ENCODE measurements at regions not wholly inside any gene's neighbourhood (a gene's known extent, or its start where the extent isn't known, plus 50 kb on each side); places are given as distances from the start of the nearest gene placed in this dataset.
"Not testable (repeated sequence)": the region's sequence is repeated elsewhere in the genome, so short reads cannot be mapped to it uniquely, and the experiment has no call there.

GRCh38 chr22:49457946-49458707 is 369.5 kb downstream of the BRD1 start:
- H3K4me3 ChIP-seq (ENCODE audit: low read length): no peak overlapping the region
- no peak for TF ChIP-seq CTCF (IDR thresholded peaks at IDR 0.05; ENCODE audit: insufficient read depth, low read depth, low read length, missing control alignments)
- no peak for DNase-seq (ENCODE audit: low read depth)

GRCh38 chr22:49457146-49457545 is 370.5 kb downstream of the BRD1 start:
- no peak for TF ChIP-seq CTCF (IDR thresholded peaks at IDR 0.05; ENCODE audit: insufficient read depth, low read depth, low read length, missing control alignments)
- H3K4me3 ChIP-seq (ENCODE audit: low read length): no peak overlapping the region
- DNase-seq (ENCODE audit: low read depth): no peak

- TF ChIP-seq CTCF (IDR thresholded peaks at IDR 0.05; ENCODE audit: insufficient read depth, low read depth, low read length, missing control alignments): no peak
- no peak overlapping the region for H3K4me3 ChIP-seq (ENCODE audit: low read length)
- no peak for DNase-seq (ENCODE audit: low read depth)
These were observed 372.1 kb downstream of the BRD1 start for GRCh38 chr22:49455595-49455994.

GRCh38 chr22:49454726-49455125 is 372.9 kb downstream of the BRD1 start:
- DNase-seq (ENCODE audit: low read depth): no peak
- TF ChIP-seq CTCF (IDR thresholded peaks at IDR 0.05; ENCODE audit: insufficient read depth, low read depth, low read length, missing control alignments): no peak
- H3K4me3 ChIP-seq (ENCODE audit: low read length): no peak overlapping the region

- TF ChIP-seq CTCF (IDR thresholded peaks at IDR 0.05; ENCODE audit: insufficient read depth, low read depth, low read length, missing control alignments): no peak
- DNase-seq (ENCODE audit: low read depth): no peak
- no peak overlapping the region for H3K4me3 ChIP-seq (ENCODE audit: low read length)
These were observed 373.9 kb downstream of the BRD1 start for GRCh38 chr22:49453771-49454170.

- not testable (repeated sequence) for H3K4me3 ChIP-seq (ENCODE audit: low read length); DNase-seq (ENCODE audit: low read depth)
These were observed 374.7 kb downstream of the BRD1 start for GRCh38 chr22:49453019-49453418.

GRCh38 chr22:49452362-49452946 is 375.2 kb downstream of the BRD1 start:
- DNase-seq (ENCODE audit: low read depth): no peak
- no peak overlapping the region for H3K4me3 ChIP-seq (ENCODE audit: low read length)
- TF ChIP-seq CTCF (IDR thresholded peaks at IDR 0.05; ENCODE audit: insufficient read depth, low read depth, low read length, missing control alignments): no peak

Measured in epithelial cell of esophagus (primary cell).